Hepatocyte (in vitro differentiated cells): ENCODE measurements at regions not wholly inside any gene's neighbourhood (a gene's known extent, or its start where the extent isn't known, plus 50 kb on each side); places are given as distances from the start of the nearest gene placed in this dataset.

Experiments used
- CTCF ChIP-seq: fragments of 200-600 bp; sonication (generic); IDR thresholded peaks from 2 replicates; pipeline ENCODE4 v1.5.1; 2016; ENCODE audit warnings: antibody characterized with exemption, mild to moderate bottlenecking; ENCODE audit not compliant: poor library complexity
- EZH2 ChIP-seq: fragments of 200-600 bp; sonication (generic); IDR thresholded peaks from 2 replicates; pipeline ENCODE4 v1.6.1; 2016; ENCODE audit warnings: antibody characterized with exemption, mild to moderate bottlenecking, borderline replicate concordance
- EZH2phosphoT487 ChIP-seq: fragments of 200-600 bp; sonication (generic); IDR thresholded peaks from one replicate; pipeline ENCODE4 v1.6.1; 2018; ENCODE audit warnings: antibody characterized with exemption, mild to moderate bottlenecking, low read depth, moderate library complexity; ENCODE audit not compliant: unreplicated experiment, severe bottlenecking

GRCh38 chrX:39150220-39150619 lies 349.0 kb downstream of the MID1IP1 start:
- no peak for TF ChIP-seq CTCF
- TF ChIP-seq EZH2phosphoT487: no peak
- TF ChIP-seq EZH2: no peak
